Right lobe of liver (tissue), 4 donors: ENCODE measurements at regions not wholly inside any gene's neighbourhood (a gene's known extent, or its start where the extent isn't known, plus 50 kb on each side); places are given as distances from the start of the nearest gene placed in this dataset.

ENCODE experiments used
- POLR2A ChIP-seq: fragments of 450-650 bp; IDR thresholded peaks from one replicate; pipeline ENCODE4 v1.6.1; 2017; ENCODE audit warnings: antibody characterized with exemption, mild to moderate bottlenecking
- TF ChIP-seq, protein P1 (sequence below), 4 donors: fragments of 200-600 bp in 3 of 4; fragments of 450-650 bp in 1 of 4; IDR thresholded peaks; one replicate each; pipeline versions ENCODE4 v1.5.1 to v1.8.0; 2016 to 2022; ENCODE audit warnings: antibody characterized with exemption in 4 of 4, mild to moderate bottlenecking in 2 of 4
- donor health status: DM: no; HTN: no; CAD: no.
- donor health status: DM: no; HTN: no; CAD: no.
- donor health status: DM: no; HTN: yes; CAD: no.

DNA sequence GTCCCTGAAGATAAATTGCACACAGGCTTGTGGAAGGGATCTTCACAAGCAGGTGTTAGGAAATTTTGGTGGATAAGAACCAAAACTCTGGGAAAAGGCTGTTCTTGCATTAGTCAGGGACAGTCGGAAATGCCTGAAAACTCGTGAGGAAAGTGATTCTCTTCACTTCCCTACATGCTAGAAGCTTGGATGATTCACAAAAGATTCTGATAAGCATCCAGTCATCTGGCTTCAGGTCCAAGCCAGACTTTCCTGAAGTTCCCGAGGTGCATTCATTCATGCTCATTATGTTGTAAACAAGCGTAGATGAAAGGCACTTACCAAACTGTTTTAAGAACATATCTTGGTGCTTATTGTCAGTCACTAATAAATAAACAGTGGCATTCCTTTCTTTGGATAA, 1028.7 kb downstream of the NTRK3 start:
- TF ChIP-seq, protein P1, sequence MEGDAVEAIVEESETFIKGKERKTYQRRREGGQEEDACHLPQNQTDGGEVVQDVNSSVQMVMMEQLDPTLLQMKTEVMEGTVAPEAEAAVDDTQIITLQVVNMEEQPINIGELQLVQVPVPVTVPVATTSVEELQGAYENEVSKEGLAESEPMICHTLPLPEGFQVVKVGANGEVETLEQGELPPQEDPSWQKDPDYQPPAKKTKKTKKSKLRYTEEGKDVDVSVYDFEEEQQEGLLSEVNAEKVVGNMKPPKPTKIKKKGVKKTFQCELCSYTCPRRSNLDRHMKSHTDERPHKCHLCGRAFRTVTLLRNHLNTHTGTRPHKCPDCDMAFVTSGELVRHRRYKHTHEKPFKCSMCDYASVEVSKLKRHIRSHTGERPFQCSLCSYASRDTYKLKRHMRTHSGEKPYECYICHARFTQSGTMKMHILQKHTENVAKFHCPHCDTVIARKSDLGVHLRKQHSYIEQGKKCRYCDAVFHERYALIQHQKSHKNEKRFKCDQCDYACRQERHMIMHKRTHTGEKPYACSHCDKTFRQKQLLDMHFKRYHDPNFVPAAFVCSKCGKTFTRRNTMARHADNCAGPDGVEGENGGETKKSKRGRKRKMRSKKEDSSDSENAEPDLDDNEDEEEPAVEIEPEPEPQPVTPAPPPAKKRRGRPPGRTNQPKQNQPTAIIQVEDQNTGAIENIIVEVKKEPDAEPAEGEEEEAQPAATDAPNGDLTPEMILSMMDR (IDR thresholded peaks at IDR 0.05): no peak
- no peak for TF ChIP-seq POLR2A
